GM12872 (cell line): ENCODE measurements at regions not wholly inside any gene's neighbourhood (a gene's known extent, or its start where the extent isn't known, plus 50 kb on each side); places are given as distances from the start of the nearest gene placed in this dataset.

Source experiments
- TF ChIP-seq, protein P1 (sequence below): IDR thresholded peaks from 3 replicates; pipeline ENCODE4 v1.5.1; 2011; ENCODE audit warnings: low read depth, mild to moderate bottlenecking, low read length, moderate library complexity; ENCODE audit not compliant: insufficient read depth

DNA sequence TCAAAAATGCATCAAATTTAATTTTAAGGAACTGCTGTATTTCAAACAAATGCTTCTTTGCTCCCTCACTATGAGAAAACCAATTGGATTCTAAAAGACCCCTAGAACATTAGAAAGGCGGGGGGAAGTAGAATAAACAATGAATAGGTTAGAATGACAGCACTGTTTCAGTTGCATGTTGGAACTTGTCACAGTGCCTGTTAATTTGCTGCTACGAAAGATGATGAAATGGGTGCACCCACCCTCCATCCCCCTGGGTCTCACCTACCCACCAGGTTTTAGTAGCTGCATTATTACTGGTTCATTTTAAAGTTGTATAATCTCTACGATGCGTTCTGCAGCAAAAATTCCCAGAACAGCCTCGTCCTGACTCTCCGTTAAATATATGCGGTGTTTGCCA, 193.0 kb upstream of the COPS8 start:
- TF ChIP-seq, protein P1, sequence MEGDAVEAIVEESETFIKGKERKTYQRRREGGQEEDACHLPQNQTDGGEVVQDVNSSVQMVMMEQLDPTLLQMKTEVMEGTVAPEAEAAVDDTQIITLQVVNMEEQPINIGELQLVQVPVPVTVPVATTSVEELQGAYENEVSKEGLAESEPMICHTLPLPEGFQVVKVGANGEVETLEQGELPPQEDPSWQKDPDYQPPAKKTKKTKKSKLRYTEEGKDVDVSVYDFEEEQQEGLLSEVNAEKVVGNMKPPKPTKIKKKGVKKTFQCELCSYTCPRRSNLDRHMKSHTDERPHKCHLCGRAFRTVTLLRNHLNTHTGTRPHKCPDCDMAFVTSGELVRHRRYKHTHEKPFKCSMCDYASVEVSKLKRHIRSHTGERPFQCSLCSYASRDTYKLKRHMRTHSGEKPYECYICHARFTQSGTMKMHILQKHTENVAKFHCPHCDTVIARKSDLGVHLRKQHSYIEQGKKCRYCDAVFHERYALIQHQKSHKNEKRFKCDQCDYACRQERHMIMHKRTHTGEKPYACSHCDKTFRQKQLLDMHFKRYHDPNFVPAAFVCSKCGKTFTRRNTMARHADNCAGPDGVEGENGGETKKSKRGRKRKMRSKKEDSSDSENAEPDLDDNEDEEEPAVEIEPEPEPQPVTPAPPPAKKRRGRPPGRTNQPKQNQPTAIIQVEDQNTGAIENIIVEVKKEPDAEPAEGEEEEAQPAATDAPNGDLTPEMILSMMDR = no peak

DNA sequence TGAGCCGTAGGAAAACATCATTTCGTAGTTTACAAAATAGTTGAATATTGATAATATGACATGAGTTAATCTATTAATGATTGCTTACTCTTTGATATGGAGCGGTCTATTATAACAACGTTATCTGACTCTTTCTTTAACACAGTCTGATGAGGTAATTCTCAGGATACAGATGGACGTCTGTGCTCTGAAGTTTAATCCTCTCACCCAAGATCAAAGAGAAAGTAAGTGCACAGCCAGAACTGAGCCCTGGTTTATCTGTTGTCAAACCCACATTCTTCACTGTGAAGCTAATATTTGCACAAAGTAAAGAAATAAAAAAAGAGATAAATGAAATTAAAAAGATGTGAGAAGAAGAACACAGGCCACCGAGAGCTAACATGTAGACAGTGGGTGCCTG, 190.9 kb upstream of the COPS8 start:
- TF ChIP-seq, protein P1 = no peak

DNA sequence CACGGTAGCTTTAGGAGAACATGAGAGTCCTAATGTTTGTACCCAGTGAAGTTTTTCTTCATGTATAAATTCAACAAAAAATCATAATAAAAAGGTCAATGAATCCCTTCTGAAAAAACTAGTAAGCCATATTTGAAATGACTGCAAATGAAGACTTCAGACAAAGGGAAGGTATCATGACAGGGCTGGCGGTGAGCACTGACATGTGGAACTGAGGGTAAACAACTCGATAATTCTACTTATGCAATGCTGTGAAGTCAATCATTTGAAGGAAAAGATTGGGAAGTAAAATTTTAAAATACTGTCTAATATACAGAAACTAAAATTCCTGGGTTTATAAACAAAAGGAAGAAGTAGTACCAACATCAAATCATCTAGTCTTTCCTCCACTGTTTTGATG, 190.2 kb upstream of the COPS8 start:
- TF ChIP-seq, protein P1 = no peak

DNA sequence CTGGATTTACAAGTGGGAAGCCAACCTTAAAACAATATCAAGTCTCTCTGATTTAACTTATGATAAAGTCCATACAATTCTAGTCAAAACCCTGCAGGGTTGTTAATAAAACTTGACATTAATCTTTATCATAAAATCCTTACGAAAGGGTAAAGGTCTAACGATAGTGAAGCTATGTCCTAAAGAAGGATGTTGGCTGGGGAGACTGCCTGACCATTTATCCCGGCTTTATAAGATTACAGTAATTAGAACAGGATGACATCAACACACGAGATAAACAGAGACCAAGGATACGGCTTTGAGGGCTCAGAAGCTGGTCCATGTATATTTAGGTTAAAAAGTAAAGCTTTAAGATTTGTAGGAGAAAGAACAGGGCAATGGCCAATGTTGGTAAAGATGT, 189.0 kb upstream of the COPS8 start:
- TF ChIP-seq, protein P1 = no peak

DNA sequence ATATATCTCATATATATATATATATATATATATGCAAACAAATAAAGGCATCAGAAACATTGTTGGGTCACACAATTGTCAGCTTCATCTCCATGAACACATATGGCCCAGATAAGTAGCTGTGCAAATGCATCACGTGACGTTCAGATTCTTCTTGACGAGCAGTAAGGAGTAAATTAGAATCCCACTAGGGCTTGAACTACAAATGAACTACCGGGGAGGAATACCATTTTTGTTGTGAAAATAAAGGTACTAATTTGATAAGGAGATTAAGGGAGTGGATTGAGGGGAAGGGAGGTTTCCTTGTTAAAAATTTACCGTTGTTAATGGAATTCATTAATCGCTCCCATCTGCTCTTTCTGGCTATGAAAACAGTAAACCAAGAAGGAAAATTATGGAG, 186.5 kb upstream of the COPS8 start:
- TF ChIP-seq, protein P1 = no peak

DNA sequence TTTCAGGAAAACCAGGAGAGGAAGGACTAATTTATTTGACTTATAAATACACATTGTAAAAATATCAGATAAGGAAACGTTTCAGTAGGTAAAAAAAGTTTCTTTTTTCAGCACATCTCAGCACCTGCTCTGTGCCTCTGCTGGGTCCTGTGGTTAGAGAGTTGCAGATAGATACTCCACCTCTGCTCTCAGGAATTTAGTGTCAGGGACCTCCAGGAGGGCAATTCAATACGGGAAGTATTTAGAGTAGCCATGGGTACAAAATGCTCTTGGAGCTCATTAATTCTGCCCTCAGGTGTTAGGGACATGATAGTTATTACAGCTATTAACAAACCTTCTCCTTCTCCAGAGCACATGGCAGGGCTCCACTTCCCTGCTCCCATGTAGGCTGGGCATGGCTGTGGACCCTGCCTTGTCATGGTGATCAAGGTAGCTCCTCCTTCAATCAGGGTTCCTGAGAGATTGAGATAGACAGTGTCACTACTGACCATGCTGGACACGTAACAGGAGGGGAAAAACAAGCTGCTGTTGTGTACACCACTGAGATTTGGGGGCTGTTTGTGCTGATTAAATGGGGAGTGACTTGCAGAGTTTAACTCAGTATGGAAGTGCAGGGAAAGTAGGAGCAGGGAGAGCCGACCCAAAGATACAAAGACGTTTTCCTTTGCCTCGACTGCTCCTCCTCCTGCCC, 185.6 kb upstream of the COPS8 start:
- TF ChIP-seq, protein P1 = no peak

DNA sequence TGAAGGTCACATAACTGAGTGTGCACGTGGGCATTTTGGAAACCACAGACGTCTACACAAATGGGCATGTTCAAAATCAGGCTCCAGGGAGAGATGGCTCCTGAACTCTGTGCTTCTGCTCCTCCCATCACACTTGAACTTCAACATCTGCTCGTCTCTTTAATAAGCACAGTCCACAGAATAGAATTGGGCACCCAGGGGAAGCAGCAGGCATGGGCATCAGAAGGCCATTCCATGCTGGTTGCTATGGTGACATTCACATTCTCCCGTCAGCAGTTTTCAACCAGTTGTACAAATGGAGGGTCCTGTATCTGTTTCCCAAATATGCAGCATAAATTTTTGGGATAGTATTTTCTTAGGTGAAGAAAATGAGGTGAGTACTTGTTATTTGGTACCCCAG, 183.7 kb upstream of the COPS8 start:
- TF ChIP-seq, protein P1 = no peak
